Activated CD4-positive, CD25-positive, alpha-beta regulatory T cell treated with anti-CD3 and anti-CD28 coated beads, Interleukin-2, amount 50 U/mL, for 24 hours (primary cell): ENCODE measurements at regions not wholly inside any gene's neighbourhood (a gene's known extent, or its start where the extent isn't known, plus 50 kb on each side); places are given as distances from the start of the nearest gene placed in this dataset.
"Not testable (repeated sequence)": the region's sequence is repeated elsewhere in the genome, so short reads cannot be mapped to it uniquely, and the experiment has no call there.

Experiments used
- ATAC-seq, 2 donors: fragments of 150-1000 bp; cut with Tn5 transposase; one replicate each; pipeline ENCODE4 v1.10.0; 2021; ENCODE audit warnings: mild to moderate bottlenecking in 1 of 2, moderate library complexity in 1 of 2

- ATAC-seq, result no peak
Observed at GRCh38 chr3:82001276-82001923, 240.0 kb upstream of the GBE1 start.

GRCh38 chr3:82000773-82001172 lies 239.3 kb upstream of the GBE1 start:
- no peak for ATAC-seq

- no peak for ATAC-seq
Observed at GRCh38 chr3:82000350-82000749, 238.9 kb upstream of the GBE1 start.

- ATAC-seq, result no peak
Observed at GRCh38 chr3:81998907-81999306, 237.5 kb upstream of the GBE1 start.

- no peak for ATAC-seq
Observed at GRCh38 chr3:81998139-81998755, 236.8 kb upstream of the GBE1 start.

- ATAC-seq, result no peak
Observed at GRCh38 chr3:81997390-81997789, 235.9 kb upstream of the GBE1 start.

GRCh38 chr3:81995329-81995728 lies 233.9 kb upstream of the GBE1 start:
- no peak for ATAC-seq

GRCh38 chr3:81989758-81990157 lies 228.3 kb upstream of the GBE1 start:
- no peak for ATAC-seq

- ATAC-seq, result no peak
Observed at GRCh38 chr3:81989274-81989673, 227.8 kb upstream of the GBE1 start.

GRCh38 chr3:81987412-81987811 lies 226.0 kb upstream of the GBE1 start:
- not testable (repeated sequence) for ATAC-seq

GRCh38 chr3:81985996-81986723 lies 224.7 kb upstream of the GBE1 start:
- no peak for ATAC-seq

- no peak for ATAC-seq
Observed at GRCh38 chr3:81983382-81983781, 221.9 kb upstream of the GBE1 start.

GRCh38 chr3:81980596-81981494 lies 219.4 kb upstream of the GBE1 start:
- no peak for ATAC-seq

- no peak for ATAC-seq
Observed at GRCh38 chr3:81974751-81975150, 213.3 kb upstream of the GBE1 start.

GRCh38 chr3:81968658-81969057 lies 207.2 kb upstream of the GBE1 start:
- ATAC-seq, result no peak

GRCh38 chr3:81967393-81967792 lies 205.9 kb upstream of the GBE1 start:
- ATAC-seq, result no peak

- ATAC-seq, result no peak
Observed at GRCh38 chr3:81965696-81966095, 204.3 kb upstream of the GBE1 start.

- no peak for ATAC-seq
Observed at GRCh38 chr3:81962396-81962795, 201.0 kb upstream of the GBE1 start.

GRCh38 chr3:81958972-81959640 lies 197.7 kb upstream of the GBE1 start:
- ATAC-seq, result no peak

- no peak for ATAC-seq
Observed at GRCh38 chr3:81955878-81956277, 194.4 kb upstream of the GBE1 start.

- ATAC-seq, result no peak
Observed at GRCh38 chr3:81953111-81953510, 191.7 kb upstream of the GBE1 start.

GRCh38 chr3:81952141-81952540 lies 190.7 kb upstream of the GBE1 start:
- ATAC-seq, result no peak

- no peak for ATAC-seq
Observed at GRCh38 chr3:81951636-81952035, 190.2 kb upstream of the GBE1 start.
